Gastrocnemius medialis (tissue), 4 donors: ENCODE measurements at regions not wholly inside any gene's neighbourhood (a gene's known extent, or its start where the extent isn't known, plus 50 kb on each side); places are given as distances from the start of the nearest gene placed in this dataset.

Experiments used
- ATAC-seq, 2 donors: fragments of 150-250 bp; one replicate each; pipeline ENCODE4 v1.9.1; 2016
- DNase-seq, 2 donors: peaks; one replicate each; pipeline ENCODE4 v3.0.0-alpha.2; 2019
- H3K27ac ChIP-seq, 4 donors: fragments of 200-600 bp; sonication (generic); 1 replicate in 1 of 4; 2 replicates in 3 of 4; pipeline ENCODE4 v1.5.1; 2016 to 2018; ENCODE audit warnings: mild to moderate bottlenecking in 2 of 4, moderate library complexity in 1 of 4
- H3K27me3 ChIP-seq, 3 donors: fragments of 200-600 bp; sonication (generic) in 2 of 3; 1 replicate in 1 of 3; 2 replicates in 2 of 3; pipeline versions ENCODE4 v1.5.1 to v1.6.0; 2016 to 2019; ENCODE audit warnings: mild to moderate bottlenecking in 1 of 3, moderate library complexity in 1 of 3
- H3K36me3 ChIP-seq, 2 donors: fragments of 200-600 bp; sonication (generic) in 1 of 2; one replicate each; pipeline ENCODE4 v1.5.1; 2017 to 2018
- H3K4me1 ChIP-seq, 2 donors: fragments of 200-600 bp; sonication (generic) in 1 of 2; one replicate each; pipeline ENCODE4 v1.5.1; 2016 to 2017; ENCODE audit warnings: mild to moderate bottlenecking in 2 of 2
- H3K4me3 ChIP-seq, 4 donors: fragments of 200-600 bp; sonication (generic) in 3 of 4; 1 replicate in 1 of 4; 2 replicates in 3 of 4; pipeline ENCODE4 v1.5.1; 2016 to 2019; ENCODE audit warnings: mild to moderate bottlenecking in 2 of 4
- H3K9me3 ChIP-seq, 3 donors: fragments of 200-600 bp; sonication (generic) in 2 of 3; 1 replicate in 1 of 3; 2 replicates in 2 of 3; pipeline ENCODE4 v1.5.1; 2016 to 2019
- CTCF ChIP-seq, 5 experiments: fragments of 450-650 bp in 3 of 5; fragments of 200-600 bp in 2 of 5; sonication (generic) in 2 of 5; IDR thresholded peaks in 4 of 5; conservative IDR thresholded peaks in 1 of 5; 1 replicate in 4 of 5; 2 replicates in 1 of 5; pipeline ENCODE4 v1.5.1; 2016 to 2019; ENCODE audit warnings: antibody characterized with exemption in 5 of 5, mild to moderate bottlenecking in 3 of 5, moderate library complexity in 3 of 5
- POLR2A ChIP-seq, 2 donors: fragments of 450-650 bp; IDR thresholded peaks; one replicate each; pipeline ENCODE4 v1.6.1; 2017; ENCODE audit warnings: antibody characterized with exemption in 2 of 2, mild to moderate bottlenecking in 2 of 2, moderate library complexity in 2 of 2
- in situ Hi-C, 4 donors: fragments of 200-750 bp; cut with MboI; loops; one replicate each; pipeline versions ENCODE4 v1.15.0 to v1.8.0; 2017; ENCODE audit warnings: low sequenced_read_pairs in 4 of 4
- intact Hi-C: fragments of 100-400 bp; cut with DNase I; formaldehyde crosslinking; loops from one replicate; pipeline ENCODE4 v1.15.1; 2023; ENCODE audit warnings: low total_unique reads

- no peaks in the 10 kb centered on the region for H3K36me3 ChIP-seq
- ATAC-seq (no peak), DNase-seq (no peak)
- H3K4me3 ChIP-seq: no peak overlapping the region
- TF ChIP-seq CTCF (IDR thresholded peaks at IDR 0.05 in 4 of 5, conservative IDR thresholded peaks at IDR 0.05 in 1 of 5) (no peak), POLR2A (IDR thresholded peaks at IDR 0.05) (no peak)
- no peaks in the 10 kb centered on the region for H3K27me3 ChIP-seq
- intact Hi-C loops (no loop called here), in situ Hi-C loops (no loop called here)
- no peaks in the 10 kb centered on the region for H3K4me1 ChIP-seq
- no peak overlapping the region for H3K27ac ChIP-seq
- H3K9me3 ChIP-seq: no peaks in the 10 kb centered on the region
Observed at GRCh38 chr12:24307716-24308335, 358.4 kb upstream of the SOX5 start.

- H3K4me1 ChIP-seq: no peaks in the 10 kb centered on the region
- intact Hi-C loops: no loop called here
- in situ Hi-C loops: no loop called here
- H3K27ac ChIP-seq: no peak overlapping the region
- H3K27me3 ChIP-seq: no peaks in the 10 kb centered on the region
- no peaks in the 10 kb centered on the region for H3K36me3 ChIP-seq
- H3K4me3 ChIP-seq: no peak overlapping the region
- ATAC-seq (no peak), DNase-seq (no peak)
- H3K9me3 ChIP-seq: no peaks in the 10 kb centered on the region
- no peak for TF ChIP-seq CTCF (IDR thresholded peaks at IDR 0.05 in 4 of 5, conservative IDR thresholded peaks at IDR 0.05 in 1 of 5)
- no peak for TF ChIP-seq POLR2A (IDR thresholded peaks at IDR 0.05)
Observed at GRCh38 chr12:24307153-24307552, 357.7 kb upstream of the SOX5 start.

- intact Hi-C loops: no loop called here
- in situ Hi-C loops: no loop called here
- TF ChIP-seq CTCF (IDR thresholded peaks at IDR 0.05 in 4 of 5, conservative IDR thresholded peaks at IDR 0.05 in 1 of 5): no peak
- TF ChIP-seq POLR2A (IDR thresholded peaks at IDR 0.05): no peak
Observed at GRCh38 chr12:24306001-24306400, 356.5 kb upstream of the SOX5 start.

GRCh38 chr12:24304285-24304684 is 354.8 kb upstream of the SOX5 start:
- H3K9me3 ChIP-seq: no peaks in the 10 kb centered on the region
- H3K4me3 ChIP-seq: no peak overlapping the region
- ATAC-seq (no peak), DNase-seq (no peak)
- no peaks in the 10 kb centered on the region for H3K4me1 ChIP-seq
- no peaks in the 10 kb centered on the region for H3K27me3 ChIP-seq
- no peaks in the 10 kb centered on the region for H3K36me3 ChIP-seq
- H3K27ac ChIP-seq: no peak overlapping the region
- no peak for TF ChIP-seq CTCF (IDR thresholded peaks at IDR 0.05 in 4 of 5, conservative IDR thresholded peaks at IDR 0.05 in 1 of 5)
- TF ChIP-seq POLR2A (IDR thresholded peaks at IDR 0.05): no peak
- intact Hi-C loops (no loop called here), in situ Hi-C loops (no loop called here)

More at GRCh38 chr12:24306001-24306400, 356.5 kb upstream of the SOX5 start:
- Histone ChIP-seq H3K4me1 (no peaks in the 10 kb centered on the region), H3K36me3 (no peaks in the 10 kb centered on the region), H3K27me3 (no peaks in the 10 kb centered on the region), H3K9me3 (no peaks in the 10 kb centered on the region), H3K27ac (no peak overlapping the region), H3K4me3 (no peak overlapping the region)
- ATAC-seq: no peak
- DNase-seq: no peak

GRCh38 chr12:24302708-24303107 is 353.2 kb upstream of the SOX5 start:
- no peak overlapping the region for H3K4me3 ChIP-seq
- H3K4me1 ChIP-seq: no peaks in the 10 kb centered on the region
- intact Hi-C loops: no loop called here
- TF ChIP-seq CTCF (IDR thresholded peaks at IDR 0.05 in 4 of 5, conservative IDR thresholded peaks at IDR 0.05 in 1 of 5) (no peak), POLR2A (IDR thresholded peaks at IDR 0.05) (no peak)
- no peaks in the 10 kb centered on the region for H3K27me3 ChIP-seq
- no peaks in the 10 kb centered on the region for H3K9me3 ChIP-seq
- no peak for DNase-seq
- ATAC-seq: no peak
- no peaks in the 10 kb centered on the region for H3K36me3 ChIP-seq
- in situ Hi-C loops: no loop called here
- no peak overlapping the region for H3K27ac ChIP-seq
